Skeletal muscle satellite cell (primary cell): ENCODE measurements at regions not wholly inside any gene's neighbourhood (a gene's known extent, or its start where the extent isn't known, plus 50 kb on each side); places are given as distances from the start of the nearest gene placed in this dataset.
"Not testable (repeated sequence)": the region's sequence is repeated elsewhere in the genome, so short reads cannot be mapped to it uniquely, and the experiment has no call there.

Experiments
- H3K27me3 ChIP-seq: 2 replicates; pipeline ENCODE4 v1.7.0; 2013; ENCODE audit warnings: low read length; ENCODE audit not compliant: control insufficient read depth, insufficient read depth
- H3K36me3 ChIP-seq: 2 replicates; pipeline ENCODE4 v1.7.0; 2013; ENCODE audit warnings: mild to moderate bottlenecking, control low read depth, low read length; ENCODE audit not compliant: insufficient read depth
- H3K4me1 ChIP-seq: 2 replicates; pipeline ENCODE4 v1.7.0; 2013; ENCODE audit warnings: low read length; ENCODE audit not compliant: control insufficient read depth, insufficient read depth
- H3K4me2 ChIP-seq: 2 replicates; pipeline ENCODE4 v1.7.0; 2013; ENCODE audit warnings: mild to moderate bottlenecking, low read length
- H3K4me3 ChIP-seq: 2 replicates; pipeline ENCODE4 v1.7.0; 2013; ENCODE audit warnings: low read length
- H3K9ac ChIP-seq: 2 replicates; pipeline ENCODE4 v1.7.0; 2013; ENCODE audit warnings: mild to moderate bottlenecking, low read depth, low read length, moderate library complexity
- H3K9me3 ChIP-seq: replicated peaks from 2 replicates; pipeline ENCODE4 v1.7.0; 2013; ENCODE audit warnings: mild to moderate bottlenecking, control low read depth, low read length

DNA sequence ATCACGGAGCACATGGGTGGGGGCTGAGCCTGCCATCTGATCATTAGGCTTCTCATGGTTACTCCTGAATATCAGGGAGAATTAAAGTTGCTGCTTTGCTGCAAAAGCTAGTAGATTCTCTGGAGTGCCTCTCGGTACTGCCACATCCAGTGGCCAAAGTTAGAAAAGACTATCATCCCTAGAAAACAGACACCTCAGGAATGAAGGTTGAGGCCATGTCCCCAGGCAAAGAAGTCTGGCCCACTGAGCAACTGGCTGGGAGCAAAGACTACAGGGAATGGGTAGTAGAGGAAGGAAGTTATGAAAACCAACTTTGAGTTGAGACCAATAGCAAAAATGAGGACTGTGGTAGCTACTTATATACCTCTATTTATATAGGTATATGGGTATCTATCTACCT is 258.7 kb downstream of the EFCAB11 start:
- no peaks in the 10 kb centered on the region for H3K36me3 ChIP-seq
- H3K4me3 ChIP-seq = no peak overlapping the region
- no peaks in the 10 kb centered on the region for H3K9me3 ChIP-seq
- no peaks in the 10 kb centered on the region for H3K4me1 ChIP-seq
- no peak overlapping the region for H3K9ac ChIP-seq
- H3K4me2 ChIP-seq = no peak overlapping the region
- H3K27me3 ChIP-seq = no peaks in the 10 kb centered on the region

DNA sequence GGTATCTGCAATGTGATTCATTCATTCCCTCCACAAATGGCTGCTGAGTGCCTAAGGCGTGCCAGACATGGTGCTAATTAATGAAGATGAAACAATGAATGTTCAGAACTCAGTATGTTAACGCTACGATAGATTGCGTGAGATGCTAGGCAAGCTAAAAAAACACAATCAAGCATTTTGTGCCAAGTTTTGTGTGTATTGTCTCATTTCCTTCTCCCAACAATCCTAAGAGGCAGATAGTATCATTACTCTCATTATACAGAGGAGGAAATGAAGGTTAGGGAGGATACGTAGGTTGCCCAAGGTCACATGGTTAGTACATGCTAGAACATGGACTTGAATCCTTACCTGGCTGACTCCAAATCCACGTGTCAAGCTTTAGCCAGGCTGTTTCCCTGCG is 264.4 kb downstream of the EFCAB11 start:
- H3K4me2 ChIP-seq = no peak overlapping the region
- H3K9me3 ChIP-seq = no peaks in the 10 kb centered on the region
- H3K4me3 ChIP-seq = no peak overlapping the region
- H3K36me3 ChIP-seq = no peaks in the 10 kb centered on the region
- H3K9ac ChIP-seq = no peak overlapping the region
- no peaks in the 10 kb centered on the region for H3K4me1 ChIP-seq
- H3K27me3 ChIP-seq = no peaks in the 10 kb centered on the region

DNA sequence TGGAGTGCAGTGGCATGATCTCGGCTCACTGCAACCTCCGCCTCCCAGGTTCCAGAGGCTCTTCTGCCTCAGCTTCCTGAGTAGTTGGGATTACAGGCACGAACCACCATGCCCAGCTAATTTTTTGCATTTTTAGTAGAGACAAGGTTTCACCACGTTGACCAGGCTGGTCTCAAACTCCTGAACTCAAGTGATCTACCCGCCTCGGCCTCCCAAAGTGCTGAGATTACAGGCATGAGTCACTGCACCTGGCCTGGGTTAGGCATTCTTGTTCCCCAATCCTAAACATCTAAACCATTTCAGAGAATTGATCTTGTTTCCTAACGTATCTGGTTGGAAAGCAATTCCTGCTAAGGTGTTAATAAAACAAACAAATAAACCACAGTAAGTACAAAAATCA is 264.8 kb downstream of the EFCAB11 start:
- H3K9me3 ChIP-seq, H3K4me1 ChIP-seq, H3K36me3 ChIP-seq, H3K4me3 ChIP-seq, H3K9ac ChIP-seq, H3K27me3 ChIP-seq, H3K4me2 ChIP-seq: not testable (repeated sequence)

DNA sequence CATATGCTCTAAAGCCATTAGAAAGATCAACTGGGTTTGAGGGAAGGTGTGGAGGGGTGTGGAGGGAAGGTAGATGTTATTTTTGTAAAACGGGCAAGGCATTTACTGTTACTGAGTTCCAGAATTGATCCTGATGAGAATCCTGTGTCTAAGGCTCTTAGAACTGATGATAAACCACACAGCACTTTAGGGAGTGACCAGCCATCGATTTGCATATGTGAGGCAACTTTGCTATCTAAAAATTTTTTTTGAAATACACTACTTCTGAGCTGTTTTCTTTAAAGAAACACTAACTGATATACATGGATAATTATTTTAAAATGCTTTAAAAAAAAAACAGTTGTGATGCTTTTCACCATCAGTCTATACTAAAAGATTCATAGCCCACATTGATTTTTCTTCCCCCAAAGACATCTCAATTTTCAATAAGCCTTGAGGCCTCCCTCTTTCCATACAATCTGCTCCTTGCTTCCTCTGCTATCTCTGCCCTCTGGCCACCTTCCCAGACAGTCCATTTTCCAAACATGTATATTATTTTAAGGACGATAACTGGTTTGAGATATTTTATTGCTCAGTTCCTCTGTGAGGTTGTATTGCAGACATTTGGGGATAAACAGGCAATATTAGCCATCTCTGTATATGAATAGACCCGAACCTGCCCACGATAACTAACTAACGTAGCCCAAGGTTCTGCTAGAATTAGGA is 265.9 kb downstream of the EFCAB11 start:
- Histone ChIP-seq H3K4me1 (no peaks in the 10 kb centered on the region), H3K4me2 (no peak overlapping the region), H3K36me3 (no peaks in the 10 kb centered on the region), H3K4me3 (no peak overlapping the region), H3K27me3 (no peaks in the 10 kb centered on the region), H3K9ac (no peak overlapping the region), H3K9me3 (no peaks in the 10 kb centered on the region)

DNA sequence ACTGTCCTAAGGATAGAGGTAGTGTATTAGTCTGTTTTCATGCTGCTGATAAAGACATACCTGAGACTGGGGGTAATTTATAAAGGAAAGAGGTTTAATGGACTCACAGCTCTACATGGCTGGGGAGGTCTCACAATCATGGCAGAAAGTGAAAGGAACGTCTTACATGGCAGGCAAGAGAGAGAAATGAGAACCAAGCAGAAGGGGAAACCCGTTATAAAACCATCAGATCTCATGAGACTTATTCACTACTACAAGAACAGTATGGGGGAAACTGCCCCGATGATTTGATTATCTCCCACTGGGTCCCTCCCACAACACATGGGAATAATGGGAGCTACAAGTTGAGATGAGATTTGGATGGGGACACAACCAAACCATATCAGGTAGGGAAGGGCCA is 267.4 kb downstream of the EFCAB11 start:
- not testable (repeated sequence) for H3K27me3 ChIP-seq, H3K4me3 ChIP-seq, H3K9ac ChIP-seq, H3K4me2 ChIP-seq, H3K36me3 ChIP-seq, H3K9me3 ChIP-seq, H3K4me1 ChIP-seq

DNA sequence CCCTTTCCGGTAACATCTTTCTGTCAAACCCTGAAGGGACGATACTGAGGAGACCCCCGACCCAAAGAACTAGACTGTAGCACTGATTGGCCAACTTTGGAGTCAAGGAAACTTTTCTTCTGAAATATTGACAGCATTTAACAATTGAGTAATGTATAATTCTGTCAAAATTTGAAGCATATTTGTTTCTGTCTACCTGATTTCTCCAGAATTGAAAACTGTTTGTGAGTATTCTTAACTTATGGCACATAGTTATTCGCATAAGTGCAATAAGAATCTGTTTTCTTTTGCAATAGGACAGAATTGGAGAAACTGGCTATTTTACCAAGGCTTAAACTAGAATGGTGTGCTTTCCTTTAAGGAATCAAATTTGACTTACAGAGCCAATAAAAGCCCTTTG is 267.1 kb upstream of the FOXN3 start:
- Histone ChIP-seq H3K27me3 (no peaks in the 10 kb centered on the region), H3K9ac (no peak overlapping the region), H3K9me3 (no peaks in the 10 kb centered on the region), H3K4me2 (no peak overlapping the region), H3K4me3 (no peak overlapping the region), H3K4me1 (no peaks in the 10 kb centered on the region), H3K36me3 (no peaks in the 10 kb centered on the region)

DNA sequence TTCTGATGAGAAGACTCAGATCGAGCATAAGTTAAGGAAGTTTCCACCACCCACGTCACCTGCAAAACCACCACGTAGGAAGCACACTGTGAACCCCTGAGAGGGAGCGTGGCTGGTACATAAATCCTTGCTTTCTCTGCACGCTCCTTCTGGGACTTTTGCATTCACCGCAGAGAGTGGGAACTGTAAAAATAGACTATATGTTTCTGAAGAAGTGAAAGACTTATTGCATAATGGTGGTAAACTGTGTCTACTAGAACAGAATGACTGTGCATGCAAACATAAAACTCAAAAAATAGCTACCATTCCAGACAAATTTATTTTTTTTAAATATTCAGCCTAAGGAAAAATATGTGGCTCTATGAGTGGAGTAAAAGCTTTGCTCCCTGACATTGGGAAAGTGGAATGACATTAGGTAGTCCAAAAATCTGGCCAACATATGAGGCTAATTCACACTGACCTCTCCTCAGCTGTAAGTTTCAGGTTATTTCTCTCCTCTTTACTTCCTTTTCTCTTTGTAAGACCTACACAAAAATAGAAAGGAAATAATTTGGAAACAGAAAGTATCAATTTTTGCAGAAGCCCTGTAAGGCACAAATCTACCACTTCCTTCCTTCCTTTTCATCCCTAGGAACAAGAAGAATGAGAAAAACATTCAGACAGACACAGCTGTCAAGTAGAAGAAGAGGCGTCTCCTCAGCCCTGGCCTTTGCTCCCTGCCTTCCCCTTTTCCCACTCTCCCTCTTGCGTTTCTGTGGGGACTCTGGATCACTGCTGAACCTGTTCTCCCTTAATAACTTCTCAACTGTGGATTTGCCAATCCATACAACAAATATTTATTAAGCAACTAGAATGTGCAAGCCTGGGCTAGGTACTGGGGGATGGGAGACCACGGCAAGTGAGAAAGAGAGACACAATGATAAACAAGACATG is 264.3 kb upstream of the FOXN3 start:
- Histone ChIP-seq H3K4me3 (no peak overlapping the region), H3K9me3 (no peaks in the 10 kb centered on the region), H3K4me1 (no peaks in the 10 kb centered on the region), H3K27me3 (no peaks in the 10 kb centered on the region), H3K4me2 (no peak overlapping the region), H3K36me3 (no peaks in the 10 kb centered on the region), H3K9ac (no peak overlapping the region)

DNA sequence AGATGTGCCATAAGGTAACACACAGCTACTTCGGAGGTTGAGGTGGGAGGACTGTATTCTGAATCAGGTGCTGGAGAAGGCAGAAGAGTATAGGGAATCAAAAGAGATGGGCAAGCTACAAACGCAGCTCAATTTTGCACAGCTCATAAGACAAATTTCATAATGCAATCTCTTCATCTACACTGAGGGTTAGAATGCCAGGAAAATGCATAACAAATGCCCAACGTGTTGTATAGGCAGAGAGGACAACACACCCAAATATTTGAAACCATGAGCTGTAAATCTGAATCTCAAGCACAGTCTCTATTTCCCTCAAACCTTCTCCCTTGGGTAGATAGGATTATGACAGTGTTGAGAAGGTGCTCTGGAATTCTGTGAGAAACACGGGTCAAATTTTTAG is 263.1 kb upstream of the FOXN3 start:
- Histone ChIP-seq H3K4me2 (no peak overlapping the region), H3K36me3 (no peaks in the 10 kb centered on the region)

DNA sequence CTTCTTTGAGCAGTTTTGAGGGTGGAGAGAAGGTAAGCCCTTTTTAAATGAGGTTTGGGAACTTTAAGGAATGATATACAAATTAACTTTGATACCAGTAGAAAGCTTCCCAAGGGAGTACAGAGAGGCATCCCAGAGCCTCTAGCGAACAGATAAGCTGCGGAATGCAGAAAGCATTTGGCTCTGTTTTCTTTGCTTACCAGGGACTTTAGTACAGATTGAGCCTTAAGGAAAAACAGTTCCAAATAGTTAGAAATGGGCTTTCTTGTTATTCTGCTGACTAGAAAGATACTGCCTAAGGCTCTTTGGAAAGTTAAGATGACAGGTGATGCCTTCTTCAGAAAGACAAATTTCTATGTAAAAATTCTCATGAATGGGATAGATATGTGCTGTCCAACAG is 261.7 kb upstream of the FOXN3 start:
- Histone ChIP-seq H3K4me1 (no peaks in the 10 kb centered on the region), H3K4me3 (no peak overlapping the region), H3K9me3 (no peaks in the 10 kb centered on the region), H3K4me2 (no peak overlapping the region), H3K27me3 (no peaks in the 10 kb centered on the region), H3K9ac (no peak overlapping the region), H3K36me3 (no peaks in the 10 kb centered on the region)

More for the DNA sequence above, 263.1 kb upstream of the FOXN3 start:
- Histone ChIP-seq H3K27me3 (no peaks in the 10 kb centered on the region), H3K9me3 (no peaks in the 10 kb centered on the region), H3K9ac (no peak overlapping the region), H3K4me1 (no peaks in the 10 kb centered on the region), H3K4me3 (no peak overlapping the region)

DNA sequence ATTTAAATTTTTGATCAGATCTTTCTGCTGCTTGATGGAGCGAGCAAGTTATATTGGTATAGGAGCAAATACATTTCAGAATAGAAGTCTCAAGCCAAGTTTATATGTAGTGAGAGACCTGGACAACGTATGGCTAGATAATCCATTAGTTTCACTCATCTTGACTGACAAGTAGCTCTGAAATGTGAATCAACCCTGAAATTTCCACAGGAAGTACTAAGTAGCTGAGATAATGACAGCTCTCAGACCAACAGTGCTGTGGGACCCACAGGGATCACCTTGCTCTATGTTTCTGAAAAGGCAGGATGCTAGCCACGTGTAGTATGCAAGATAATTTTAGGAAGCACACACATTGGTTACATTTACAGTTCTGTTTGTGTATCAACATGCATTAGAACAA is 258.6 kb upstream of the FOXN3 start:
- no peaks in the 10 kb centered on the region for H3K27me3 ChIP-seq
- H3K4me1 ChIP-seq = no peaks in the 10 kb centered on the region
- no peak overlapping the region for H3K9ac ChIP-seq
- H3K4me3 ChIP-seq = no peak overlapping the region
- H3K4me2 ChIP-seq = no peak overlapping the region
- no peaks in the 10 kb centered on the region for H3K36me3 ChIP-seq
- no peaks in the 10 kb centered on the region for H3K9me3 ChIP-seq

DNA sequence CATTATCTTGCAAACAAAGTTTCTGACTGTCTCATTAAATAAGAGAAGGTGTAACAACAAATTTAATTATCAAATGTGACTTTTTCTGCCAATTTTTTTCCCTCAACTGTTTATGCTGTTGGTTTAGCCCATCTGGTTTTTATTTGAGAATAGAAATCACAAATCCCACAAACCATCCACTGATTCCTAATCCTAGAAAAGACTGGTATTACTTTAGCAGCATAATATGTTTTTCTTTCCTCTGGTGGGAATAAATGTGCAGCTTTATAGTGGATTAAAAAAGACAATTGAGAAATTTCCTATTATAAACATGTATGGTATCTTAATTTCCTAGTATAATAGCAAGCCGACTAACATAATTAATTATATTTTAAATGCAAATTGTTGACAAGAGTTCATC is 257.9 kb upstream of the FOXN3 start:
- no peak overlapping the region for H3K9ac ChIP-seq
- H3K27me3 ChIP-seq = no peaks in the 10 kb centered on the region
- H3K4me3 ChIP-seq = no peak overlapping the region
- H3K9me3 ChIP-seq = no peaks in the 10 kb centered on the region
- no peak overlapping the region for H3K4me2 ChIP-seq
- no peaks in the 10 kb centered on the region for H3K36me3 ChIP-seq
- no peaks in the 10 kb centered on the region for H3K4me1 ChIP-seq

DNA sequence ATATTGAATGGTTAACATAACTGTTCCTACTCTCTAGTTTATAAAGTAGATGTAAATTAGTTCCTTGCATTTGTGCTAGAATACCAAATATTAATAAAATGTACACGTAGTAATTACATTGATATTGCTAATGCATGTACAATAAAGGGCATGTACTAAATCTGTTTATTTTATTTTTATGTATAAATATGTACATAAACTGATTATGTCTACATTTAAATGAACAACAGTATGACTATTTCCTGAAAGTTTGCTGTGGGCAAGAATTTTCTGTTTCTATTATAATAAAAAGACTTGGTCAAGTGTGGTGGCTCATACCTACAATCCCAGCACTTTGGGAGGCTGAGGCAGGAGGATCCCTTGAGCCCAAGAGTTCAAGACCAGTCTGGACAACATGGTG is 257.2 kb upstream of the FOXN3 start:
- H3K36me3 ChIP-seq = no peaks in the 10 kb centered on the region
- H3K27me3 ChIP-seq = no peaks in the 10 kb centered on the region
- H3K4me2 ChIP-seq = no peak overlapping the region
- H3K4me1 ChIP-seq = no peaks in the 10 kb centered on the region
- no peaks in the 10 kb centered on the region for H3K9me3 ChIP-seq
- no peak overlapping the region for H3K4me3 ChIP-seq
- no peak overlapping the region for H3K9ac ChIP-seq
